Trophoblast cell (in vitro differentiated cells and primary cell): ENCODE measurements at regions not wholly inside any gene's neighbourhood (a gene's known extent, or its start where the extent isn't known, plus 50 kb on each side); places are given as distances from the start of the nearest gene placed in this dataset.

ENCODE experiments used
- DNase-seq, 2 donors: peaks; one replicate each; pipeline ENCODE4 v3.0.0-alpha.2; 2016
- H2AFZ ChIP-seq: 2 replicates; pipeline ENCODE4 v1.6.1; 2013; ENCODE audit warnings: low read length, moderate library complexity, mild to moderate bottlenecking; ENCODE audit not compliant: insufficient read depth, poor library complexity
- H2AK5ac ChIP-seq: 2 replicates; pipeline ENCODE4 v1.6.1; 2013; ENCODE audit warnings: mild to moderate bottlenecking, low read length
- H2BK120ac ChIP-seq: 2 replicates; pipeline ENCODE4 v1.6.1; 2013; ENCODE audit warnings: low read length, mild to moderate bottlenecking, moderate library complexity; ENCODE audit not compliant: insufficient read depth, poor library complexity
- H2BK12ac ChIP-seq: 2 replicates; pipeline ENCODE4 v1.6.1; 2013; ENCODE audit warnings: mild to moderate bottlenecking, low read length, moderate library complexity
- H2BK5ac ChIP-seq: 2 replicates; pipeline ENCODE4 v1.6.1; 2013; ENCODE audit warnings: low read length, low read depth, moderate library complexity, mild to moderate bottlenecking; ENCODE audit not compliant: poor library complexity
- H3K14ac ChIP-seq: 2 replicates; pipeline ENCODE4 v1.6.1; 2013; ENCODE audit warnings: mild to moderate bottlenecking, low read length
- H3K18ac ChIP-seq: 2 replicates; pipeline ENCODE4 v1.6.1; 2013; ENCODE audit warnings: mild to moderate bottlenecking, low read length
- H3K23ac ChIP-seq: 2 replicates; pipeline ENCODE4 v1.6.1; 2013; ENCODE audit warnings: low read length
- H3K27ac ChIP-seq: 2 replicates; pipeline ENCODE4 v1.5.1; 2013; ENCODE audit warnings: low read depth, mild to moderate bottlenecking, inconsistent platforms, low read length, moderate library complexity
- H3K27me3 ChIP-seq: 2 replicates; pipeline ENCODE4 v1.6.1; 2013; ENCODE audit warnings: inconsistent platforms, mild to moderate bottlenecking, low read length, moderate library complexity; ENCODE audit not compliant: insufficient read depth
- H3K36me3 ChIP-seq, 2 experiments: 1 replicate in 1 of 2; 2 replicates in 1 of 2; pipeline ENCODE4 v1.6.1; 2013; ENCODE audit warnings: low read length in 2 of 2, mild to moderate bottlenecking in 2 of 2, moderate library complexity in 1 of 2; ENCODE audit not compliant: insufficient read depth in 2 of 2, control insufficient read depth in 1 of 2
- H3K4ac ChIP-seq: 2 replicates; pipeline ENCODE4 v1.6.1; 2013; ENCODE audit warnings: low read depth, mild to moderate bottlenecking, low read length, moderate library complexity
- H3K4me1 ChIP-seq, 2 experiments: 1 replicate in 1 of 2; 2 replicates in 1 of 2; pipeline ENCODE4 v1.6.1; 2013; ENCODE audit warnings: low read length in 2 of 2, mild to moderate bottlenecking in 2 of 2, moderate library complexity in 1 of 2; ENCODE audit not compliant: insufficient read depth in 2 of 2, control insufficient read depth in 1 of 2
- H3K4me2 ChIP-seq: 2 replicates; pipeline ENCODE4 v1.6.1; 2013; ENCODE audit warnings: inconsistent platforms, mild to moderate bottlenecking, low read length, moderate library complexity
- H3K4me3 ChIP-seq: 2 replicates; pipeline ENCODE4 v1.5.1; 2013; ENCODE audit warnings: mild to moderate bottlenecking, low read depth, low read length, inconsistent platforms
- H3K79me1 ChIP-seq: one replicate; pipeline ENCODE4 v1.6.1; 2013; ENCODE audit warnings: low read length
- H3K79me2 ChIP-seq: 2 replicates; pipeline ENCODE4 v1.6.1; 2013; ENCODE audit warnings: low read length, mild to moderate bottlenecking; ENCODE audit not compliant: control insufficient read depth, insufficient read depth, poor library complexity
- H3K9ac ChIP-seq: 2 replicates; pipeline ENCODE4 v1.6.1; 2013; ENCODE audit warnings: mild to moderate bottlenecking, low read length
- H3K9me3 ChIP-seq: 2 replicates; pipeline ENCODE4 v1.6.1; 2013; ENCODE audit warnings: low read depth, mild to moderate bottlenecking, control low read depth, inconsistent platforms, low read length; ENCODE audit not compliant: insufficient read depth
- H4K12ac ChIP-seq: 2 replicates; pipeline ENCODE4 v1.6.1; 2013; ENCODE audit warnings: low read depth, mild to moderate bottlenecking, low read length, moderate library complexity
- H4K8ac ChIP-seq: 2 replicates; pipeline ENCODE4 v1.6.1; 2013; ENCODE audit warnings: low read depth, mild to moderate bottlenecking, low read length, moderate library complexity
- H4K91ac ChIP-seq: one replicate; pipeline ENCODE4 v1.6.1; 2013; ENCODE audit warnings: low read depth, mild to moderate bottlenecking, low read length, moderate library complexity
- WGBS: extraction: QIAGEN DNeasy Blood & Tissue Kit; methylation state at CpG from one replicate; pipeline ENCODE4 v1.1.7; 2013; ENCODE audit warnings: missing lambda C conversion rate; ENCODE audit not compliant: insufficient read length, insufficient coverage; ENCODE audit errors: extremely low coverage; 5-methylcytosine and 5-hydroxymethylcytosine counted together

DNA sequence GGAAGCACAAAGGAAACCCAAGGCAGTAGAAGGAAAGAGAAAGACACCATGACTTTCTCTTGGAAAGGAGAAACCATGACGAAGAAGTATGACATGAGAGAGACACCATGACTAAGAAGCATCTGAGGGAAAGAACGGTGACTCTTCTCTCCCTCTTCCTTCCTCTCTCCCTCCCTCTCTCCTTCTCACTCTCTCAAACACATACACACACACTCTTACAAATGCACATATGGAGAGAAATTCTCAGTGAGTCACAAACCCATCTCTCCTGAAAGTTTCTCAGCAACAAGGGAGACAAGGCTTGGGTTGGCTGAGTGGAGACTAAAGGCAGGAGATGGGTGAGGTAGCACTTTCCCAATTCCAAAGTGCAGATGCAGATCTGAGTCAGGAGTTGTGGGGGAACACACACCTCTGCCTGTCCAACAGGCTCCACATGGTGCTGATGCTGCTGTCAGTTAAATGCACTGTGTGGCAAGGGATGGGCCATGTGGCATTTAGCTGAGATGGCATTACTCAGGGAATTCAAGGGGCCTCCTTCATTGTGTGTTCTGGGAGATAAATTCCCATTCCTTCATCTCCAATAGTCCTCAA lies 336.7 kb upstream of the C16orf82 start:
- no peak overlapping the region for H4K12ac ChIP-seq
- H3K23ac ChIP-seq: no peak overlapping the region
- H3K27ac ChIP-seq: no peak overlapping the region
- H3K27me3 ChIP-seq: no peaks in the 10 kb centered on the region
- no peak for DNase-seq
- H3K4me1 ChIP-seq: no peaks in the 10 kb centered on the region
- no peaks in the 10 kb centered on the region for H3K9me3 ChIP-seq
- H3K14ac ChIP-seq: no peak overlapping the region
- no peak overlapping the region for H2BK120ac ChIP-seq
- no peak overlapping the region for H3K4ac ChIP-seq
- no peaks in the 10 kb centered on the region for H3K79me1 ChIP-seq
- WGBS: no CpG with 5 or more reads among the region's 2 CpGs
- H2BK12ac ChIP-seq: no peak overlapping the region
- H4K8ac ChIP-seq: no peak overlapping the region
- no peak overlapping the region for H2AFZ ChIP-seq
- no peak overlapping the region for H2AK5ac ChIP-seq
- H3K4me2 ChIP-seq: no peak overlapping the region
- no peak overlapping the region for H3K9ac ChIP-seq
- no peak overlapping the region for H4K91ac ChIP-seq
- H3K36me3 ChIP-seq: no peaks in the 10 kb centered on the region
- H3K4me3 ChIP-seq: no peak overlapping the region
- no peaks in the 10 kb centered on the region for H3K79me2 ChIP-seq
- H3K18ac ChIP-seq: no peak overlapping the region
- H2BK5ac ChIP-seq: no peak overlapping the region

DNA sequence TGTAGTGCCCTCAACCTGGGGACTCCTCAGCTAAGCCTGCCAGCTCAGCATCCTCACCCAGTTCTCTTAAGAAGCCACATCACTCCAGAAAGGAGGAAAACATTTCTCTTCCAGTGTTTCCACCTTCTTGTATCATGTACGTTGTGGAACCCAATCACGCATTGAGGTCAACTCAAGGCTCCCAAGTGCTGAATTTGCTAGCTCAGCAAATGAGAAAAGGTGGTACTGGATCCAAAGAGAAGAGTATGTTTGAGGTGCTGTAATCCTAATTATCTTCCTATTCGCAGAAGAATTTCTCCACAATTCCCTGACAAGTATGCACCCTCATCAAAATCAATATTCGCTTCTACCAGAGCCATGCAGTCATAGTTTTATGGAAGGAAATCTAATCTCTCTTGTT lies 335.0 kb upstream of the C16orf82 start:
- Histone ChIP-seq H2AK5ac (no peak overlapping the region), H3K79me1 (no peaks in the 10 kb centered on the region), H3K18ac (no peak overlapping the region), H3K9ac (no peak overlapping the region), H3K4me2 (no peak overlapping the region), H4K91ac (no peak overlapping the region), H3K27ac (no peak overlapping the region), H3K4me1 (no peaks in the 10 kb centered on the region), H2BK120ac (no peak overlapping the region), H3K4me3 (no peak overlapping the region), H3K79me2 (no peaks in the 10 kb centered on the region), H3K4ac (no peak overlapping the region), H2BK5ac (no peak overlapping the region), H2BK12ac (no peak overlapping the region), H4K12ac (no peak overlapping the region), H3K27me3 (no peaks in the 10 kb centered on the region), H3K14ac (no peak overlapping the region), H4K8ac (no peak overlapping the region), H2AFZ (no peak overlapping the region), H3K9me3 (no peaks in the 10 kb centered on the region), H3K36me3 (no peaks in the 10 kb centered on the region), H3K23ac (no peak overlapping the region)
- WGBS: no CpG with 5 or more reads among the region's 4 CpGs
- DNase-seq: no peak

DNA sequence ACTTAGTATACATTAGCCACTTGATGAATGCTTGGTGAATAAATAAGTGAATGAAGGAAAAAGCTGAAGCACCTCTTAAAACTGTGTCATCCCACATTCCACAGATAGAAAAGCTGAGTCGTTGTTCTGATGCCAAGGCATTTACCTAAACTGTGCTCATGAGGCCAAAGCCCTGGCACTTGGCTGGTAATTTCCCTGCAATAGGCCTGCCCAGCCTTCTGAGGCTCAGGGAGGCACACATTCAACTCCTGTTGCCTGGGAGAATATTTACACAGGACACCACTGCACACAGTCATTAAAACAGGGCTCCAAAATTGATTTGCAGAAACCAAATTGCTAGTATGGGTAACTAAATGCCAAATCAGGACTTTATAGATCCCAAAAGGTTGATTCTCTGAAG lies 333.0 kb upstream of the C16orf82 start:
- H4K12ac ChIP-seq: no peak overlapping the region
- H3K27me3 ChIP-seq: no peaks in the 10 kb centered on the region
- H2BK12ac ChIP-seq: no peak overlapping the region
- no peak overlapping the region for H3K14ac ChIP-seq
- no peak overlapping the region for H3K18ac ChIP-seq
- no peak overlapping the region for H2AFZ ChIP-seq
- H3K27ac ChIP-seq: no peak overlapping the region
- H3K4me1 ChIP-seq: no peaks in the 10 kb centered on the region
- H3K79me2 ChIP-seq: no peaks in the 10 kb centered on the region
- no peak overlapping the region for H3K4me2 ChIP-seq
- H3K79me1 ChIP-seq: no peaks in the 10 kb centered on the region
- no peak overlapping the region for H2AK5ac ChIP-seq
- no peak overlapping the region for H3K9ac ChIP-seq
- no CpG with 5 or more reads among the region's 1 CpG for WGBS
- no peaks in the 10 kb centered on the region for H3K36me3 ChIP-seq
- H4K8ac ChIP-seq: no peak overlapping the region
- no peak overlapping the region for H3K4ac ChIP-seq
- no peaks in the 10 kb centered on the region for H3K9me3 ChIP-seq
- no peak overlapping the region for H3K4me3 ChIP-seq
- no peak overlapping the region for H3K23ac ChIP-seq
- no peak overlapping the region for H4K91ac ChIP-seq
- no peak for DNase-seq
- no peak overlapping the region for H2BK120ac ChIP-seq
- H2BK5ac ChIP-seq: no peak overlapping the region

DNA sequence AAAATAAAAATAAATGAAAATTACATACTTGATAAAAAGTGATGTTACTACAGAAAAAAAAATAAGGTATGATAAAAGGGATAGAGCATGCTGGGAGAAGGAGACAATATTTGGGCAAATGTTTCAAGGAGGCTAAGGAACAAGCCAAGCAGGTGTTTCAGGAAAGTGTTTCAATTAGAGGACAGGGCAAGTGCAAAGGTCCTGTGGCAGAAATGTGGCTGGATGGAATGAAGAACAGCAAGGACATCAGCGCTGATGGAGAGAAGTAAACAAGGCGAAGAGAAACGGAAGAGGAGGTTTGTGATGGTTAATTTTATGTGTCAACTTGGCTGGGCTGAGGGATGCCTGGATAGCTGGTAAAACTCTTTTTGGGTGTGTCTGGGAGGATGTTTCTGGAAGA lies 331.2 kb upstream of the C16orf82 start:
- no peaks in the 10 kb centered on the region for H3K27me3 ChIP-seq
- no peak overlapping the region for H3K4ac ChIP-seq
- no peak overlapping the region for H4K12ac ChIP-seq
- H3K23ac ChIP-seq: peak overlapping the region; percentile 2
- WGBS: 100% methylated on average over 1 of the region's 3 CpGs
- no peak overlapping the region for H2BK5ac ChIP-seq
- H3K4me1 ChIP-seq: no peaks in the 10 kb centered on the region
- no peak overlapping the region for H4K8ac ChIP-seq
- no peak overlapping the region for H3K4me3 ChIP-seq
- H3K4me2 ChIP-seq: no peak overlapping the region
- no peak overlapping the region for H3K18ac ChIP-seq
- H3K79me1 ChIP-seq: no peaks in the 10 kb centered on the region
- no peak overlapping the region for H3K14ac ChIP-seq
- no peak for DNase-seq
- H3K79me2 ChIP-seq: no peaks in the 10 kb centered on the region
- H3K9me3 ChIP-seq: no peaks in the 10 kb centered on the region
- no peaks in the 10 kb centered on the region for H3K36me3 ChIP-seq
- H2AK5ac ChIP-seq: no peak overlapping the region
- no peak overlapping the region for H3K27ac ChIP-seq
- no peak overlapping the region for H4K91ac ChIP-seq
- no peak overlapping the region for H2BK120ac ChIP-seq
- H2BK12ac ChIP-seq: no peak overlapping the region
- H2AFZ ChIP-seq: no peak overlapping the region
- H3K9ac ChIP-seq: no peak overlapping the region
